ENCODE measurements at regions not wholly inside any gene's neighbourhood (a gene's known extent, or its start where the extent isn't known, plus 50 kb on each side); places are given as distances from the start of the nearest gene placed in this dataset.

DNA sequence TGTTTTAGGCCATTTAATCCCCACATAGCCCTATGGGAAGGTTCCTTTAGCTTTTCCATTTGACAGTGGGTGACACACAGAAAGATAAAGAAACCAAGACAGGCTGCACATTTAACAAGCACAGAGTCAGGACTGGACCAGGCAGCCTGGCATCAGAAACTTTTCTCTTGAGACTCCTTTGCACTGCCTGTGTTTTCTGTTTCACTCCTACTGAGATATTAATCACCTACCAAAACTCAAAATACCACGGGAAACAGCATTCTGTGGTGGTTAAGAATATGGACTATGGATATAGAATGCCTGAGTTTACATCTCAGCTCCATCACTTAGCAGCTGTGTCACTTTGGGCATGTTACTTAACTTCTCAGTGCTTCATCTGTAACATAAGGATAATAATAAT is 73.3 kb downstream of the CTAGE1 start:
- Histone ChIP-seq H3K4ac (ENCODE audit: low read depth, low read length) (no peak overlapping the region), H4K20me1 (ENCODE audit: control insufficient read depth, insufficient read depth, insufficient read length) (no peaks in the 10 kb centered on the region), H3K4me1 (ENCODE audit: insufficient read depth, low read length) (no peaks in the 10 kb centered on the region), H4K91ac (ENCODE audit: insufficient read length, low read depth, low read length) (no peak overlapping the region), H3K14ac (ENCODE audit: insufficient read depth, low read length) (no peak overlapping the region), H2BK20ac (ENCODE audit: low read depth, low read length, poor library complexity, severe bottlenecking) (no peak overlapping the region), H2BK120ac (ENCODE audit: low read depth, low read length, poor library complexity, severe bottlenecking) (no peak overlapping the region), H2AFZ (ENCODE audit: low read length) (no peak overlapping the region), H2AK5ac (ENCODE audit: insufficient read length, low read length) (no peak overlapping the region), H3K23me2 (ENCODE audit: insufficient read length, low read depth, low read length, poor library complexity, severe bottlenecking) (peaks cover 8% of the 10 kb centered on the region), H4K5ac (ENCODE audit: insufficient read length, low read depth, low read length) (no peak overlapping the region), H3K79me1 (ENCODE audit: insufficient read depth, low read depth, low read length, poor library complexity, severe bottlenecking) (no peaks in the 10 kb centered on the region), H2BK5ac (ENCODE audit: insufficient read length, low read length) (no peak overlapping the region), H2BK12ac (ENCODE audit: insufficient read length, low read depth, low read length) (no peak overlapping the region), H3K9ac (ENCODE audit: extremely low read depth, insufficient read length, low read length) (no peak overlapping the region), H3K79me2 (ENCODE audit: insufficient read depth, low read length) (no peaks in the 10 kb centered on the region), H3K18ac (ENCODE audit: insufficient read length, low read depth, low read length) (no peak overlapping the region), H3K27me3 (ENCODE audit: insufficient read depth, low read length) (peaks cover 30% of the 10 kb centered on the region; the same call in 1 of the 2 replicates), H4K8ac (replicated peaks; ENCODE audit: insufficient read length, low read depth, low read length) (no peak overlapping the region), H3K9me3 (ENCODE audit: control insufficient read depth, low read depth, low read length) (no peaks in the 10 kb centered on the region), H3K56ac (ENCODE audit: insufficient read length, low read depth, low read length) (no peak overlapping the region), H2BK15ac (ENCODE audit: low read depth, low read length) (no peak overlapping the region), H3K4me2 (ENCODE audit: insufficient read depth, insufficient read length, low read length) (no peak overlapping the region), H3K27ac (ENCODE audit: insufficient read length, low read depth, low read length) (no peak overlapping the region), H3K23ac (ENCODE audit: insufficient read length, low read depth, low read length) (no peak overlapping the region), H3T11ph (ENCODE audit: low read length) (no peak overlapping the region)
- H3K4me1 Mint-ChIP-seq: peaks cover 26 to 30% of the 10 kb centered on the region in 2 experiments
- H3K4me3 Mint-ChIP-seq: no peak overlapping the region
- H3K9me3 Mint-ChIP-seq: no peaks in the 10 kb centered on the region; a peak in 1 of 5 replicates
- no peak for TF ChIP-seq CTCF (conservative IDR thresholded peaks at IDR 0.05)
- DNase-seq: no peak
- no peak overlapping the region for H3K27ac Mint-ChIP-seq
- no CpG with 5 or more reads among the region's 1 CpG for WGBS (ENCODE audit: extremely low coverage, insufficient read length, low lambda C conversion rate)
- H3K36me3 Mint-ChIP-seq (ENCODE audit: insufficient read depth in 1 of 3, low read depth in 3 of 3): peaks cover 0 to under 1% (median 0%) of the 10 kb centered on the region in 3 experiments; a peak in 1 of 7 replicates
- peaks cover 87% of the 10 kb centered on the region for H3K27me3 Mint-ChIP-seq (ENCODE audit: low read depth)
